ENCODE measurements at regions not wholly inside any gene's neighbourhood (a gene's known extent, or its start where the extent isn't known, plus 50 kb on each side); places are given as distances from the start of the nearest gene placed in this dataset.

GRCh38 chr21:19781881-19782652 lies 1216.1 kb upstream of the NCAM2 start:
- DNase-seq, result no peak
- Histone ChIP-seq H3K36me3 (ENCODE audit: low read depth) (no peaks in the 10 kb centered on the region), H3K9me3 (peaks cover 6% of the 10 kb centered on the region), H3K4me3 (no peak overlapping the region), H3K4me1 (ENCODE audit: low read depth) (no peaks in the 10 kb centered on the region)
- no peak for ATAC-seq
- TF ChIP-seq CTCF (IDR thresholded peaks at IDR 0.05), result no peak
- intact Hi-C loops (cut with DNase I, micrococcal nuclease), result no loop called here

GRCh38 chr21:19785941-19786340 lies 1212.3 kb upstream of the NCAM2 start:
- Histone ChIP-seq H3K4me3 (no peak overlapping the region), H3K4me1 (ENCODE audit: low read depth) (no peaks in the 10 kb centered on the region), H3K36me3 (ENCODE audit: low read depth) (no peaks in the 10 kb centered on the region), H3K9me3 (peaks cover 4% of the 10 kb centered on the region)
- no peak for TF ChIP-seq CTCF (IDR thresholded peaks at IDR 0.05)
- DNase-seq, result no peak
- no peak for ATAC-seq
- intact Hi-C loops (cut with DNase I, micrococcal nuclease), result no loop called here

- ATAC-seq, result no peak
- intact Hi-C loops (cut with DNase I, micrococcal nuclease), result no loop called here
- no peaks in the 10 kb centered on the region for H3K36me3 ChIP-seq (ENCODE audit: low read depth)
- no peak for TF ChIP-seq CTCF (IDR thresholded peaks at IDR 0.05)
- H3K4me3 ChIP-seq, result no peak overlapping the region
- no peaks in the 10 kb centered on the region for H3K4me1 ChIP-seq (ENCODE audit: low read depth)
- no peaks in the 10 kb centered on the region for H3K9me3 ChIP-seq
- no peak for DNase-seq
Observed at GRCh38 chr21:19792004-19792403, 1206.2 kb upstream of the NCAM2 start.

- H3K36me3 ChIP-seq (ENCODE audit: low read depth), result no peaks in the 10 kb centered on the region
- intact Hi-C loops (cut with DNase I, micrococcal nuclease), result no loop called here
- ATAC-seq (no peak), DNase-seq (no peak)
- no peaks in the 10 kb centered on the region for H3K9me3 ChIP-seq
- no peak for TF ChIP-seq CTCF (IDR thresholded peaks at IDR 0.05)
- H3K4me1 ChIP-seq (ENCODE audit: low read depth), result no peaks in the 10 kb centered on the region
- no peak overlapping the region for H3K4me3 ChIP-seq
Observed at GRCh38 chr21:19807201-19807600, 1191.0 kb upstream of the NCAM2 start.

- Histone ChIP-seq H3K4me3 (no peak overlapping the region), H3K9me3 (no peaks in the 10 kb centered on the region), H3K4me1 (ENCODE audit: low read depth) (no peaks in the 10 kb centered on the region), H3K36me3 (ENCODE audit: low read depth) (no peaks in the 10 kb centered on the region)
- TF ChIP-seq CTCF (IDR thresholded peaks at IDR 0.05), result no peak
- intact Hi-C loops (cut with DNase I, micrococcal nuclease), result no loop called here
- ATAC-seq (no peak), DNase-seq (no peak)
Observed at GRCh38 chr21:19810779-19811178, 1187.4 kb upstream of the NCAM2 start.

GRCh38 chr21:19830446-19830845 lies 1167.8 kb upstream of the NCAM2 start:
- intact Hi-C loops (cut with DNase I, micrococcal nuclease), result no loop called here
- H3K9me3 ChIP-seq, result peaks cover 2% of the 10 kb centered on the region
- no peaks in the 10 kb centered on the region for H3K4me1 ChIP-seq (ENCODE audit: low read depth)
- no peak for TF ChIP-seq CTCF (IDR thresholded peaks at IDR 0.05)
- H3K36me3 ChIP-seq (ENCODE audit: low read depth), result no peaks in the 10 kb centered on the region
- ATAC-seq (no peak), DNase-seq (no peak)
- H3K4me3 ChIP-seq, result no peak overlapping the region
